ENCODE measurements at regions not wholly inside any gene's neighbourhood (a gene's known extent, or its start where the extent isn't known, plus 50 kb on each side); places are given as distances from the start of the nearest gene placed in this dataset. TPM values are rescaled to one million over a fixed set of nuclear protein-coding genes. Genes with fewer than 3 reads are reported as not detected.

DNA sequence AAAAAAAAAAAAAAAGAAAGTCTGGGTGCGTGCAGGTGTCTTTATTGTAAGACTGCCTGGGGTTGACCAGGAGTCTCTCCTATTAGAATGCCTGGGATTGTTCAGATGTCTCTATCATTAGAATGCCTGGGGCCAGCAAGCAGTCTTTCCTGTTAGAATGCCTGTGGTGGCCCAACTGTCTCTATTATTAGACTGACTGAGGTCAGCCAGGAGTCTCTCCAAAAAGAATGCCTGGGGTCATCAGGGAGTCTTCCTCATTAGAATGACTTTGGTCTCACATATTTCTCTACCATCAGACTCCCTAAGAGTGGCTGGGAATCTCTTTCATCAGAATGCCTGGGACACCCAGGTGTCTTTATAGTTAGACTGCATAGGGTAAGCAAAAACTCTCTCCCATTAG, 1577.5 kb downstream of the UQCRFS1 start:
- Histone ChIP-seq H3K36me3 (ENCODE audit: control insufficient read depth, insufficient read depth, low read length) (no peaks in the 10 kb centered on the region), H3K27me3 (ENCODE audit: insufficient read depth, low read length, poor library complexity) (no peaks in the 10 kb centered on the region), H3K4ac (ENCODE audit: low read depth, low read length) (no peak overlapping the region), H3K79me1 (ENCODE audit: low read length) (no peaks in the 10 kb centered on the region), H3K4me3 (ENCODE audit: low read length) (no peak overlapping the region), H3K4me1 (ENCODE audit: control insufficient read depth, low read depth, low read length) (no peaks in the 10 kb centered on the region), H3K4me2 (ENCODE audit: low read length) (no peak overlapping the region), H3K23ac (ENCODE audit: low read length) (no peak overlapping the region), H2BK5ac (ENCODE audit: low read length) (no peak overlapping the region), H3K18ac (ENCODE audit: low read length) (no peak overlapping the region), H3K27ac (ENCODE audit: low read depth, low read length) (no peak overlapping the region), H3K79me2 (ENCODE audit: control insufficient read depth, insufficient read depth, low read length) (no peaks in the 10 kb centered on the region), H2BK15ac (replicated peaks; ENCODE audit: low read depth) (no peak overlapping the region), H2BK120ac (ENCODE audit: low read depth, low read length) (no peak overlapping the region), H4K8ac (ENCODE audit: low read depth, low read length) (no peak overlapping the region), H3K9ac (ENCODE audit: low read length) (no peak overlapping the region), H4K5ac (ENCODE audit: low read length) (no peak overlapping the region), H3K56ac (ENCODE audit: low read length) (no peak overlapping the region), H2AK5ac (ENCODE audit: low read length) (no peak overlapping the region)
- WGBS (ENCODE audit: extremely low coverage, insufficient coverage, low lambda C conversion rate) = no CpG with 5 or more reads among the region's 1 CpG
- DNase-seq = no peak

- H3K4ac ChIP-seq (ENCODE audit: low read depth, low read length) = no peak overlapping the region
- no peaks in the 10 kb centered on the region for H3K79me1 ChIP-seq (ENCODE audit: low read length)
These were observed 1594.9 kb downstream of the UQCRFS1 start for GRCh38 chr19:27618006-27618405.

GRCh38 chr19:27580906-27581305, 1632.0 kb downstream of the UQCRFS1 start:
- no peaks in the 10 kb centered on the region for H3K27me3 ChIP-seq (ENCODE audit: insufficient read depth, low read length, poor library complexity)
- H3K4me1 ChIP-seq (ENCODE audit: control insufficient read depth, low read depth, low read length) = no peaks in the 10 kb centered on the region
- H3K4ac ChIP-seq (ENCODE audit: low read depth, low read length) = no peak overlapping the region
- no peak overlapping the region for H2AK5ac ChIP-seq (ENCODE audit: low read length)
- no peak overlapping the region for H2BK120ac ChIP-seq (ENCODE audit: low read depth, low read length)
- no peak overlapping the region for H3K9ac ChIP-seq (ENCODE audit: low read length)
- H3K79me2 ChIP-seq (ENCODE audit: control insufficient read depth, insufficient read depth, low read length) = no peaks in the 10 kb centered on the region
- no peak overlapping the region for H4K5ac ChIP-seq (ENCODE audit: low read length)
- no peak overlapping the region for H3K23ac ChIP-seq (ENCODE audit: low read length)
- H3K36me3 ChIP-seq (ENCODE audit: control insufficient read depth, insufficient read depth, low read length) = no peaks in the 10 kb centered on the region
- H4K8ac ChIP-seq (ENCODE audit: low read depth, low read length) = no peak overlapping the region
- H3K27ac ChIP-seq (ENCODE audit: low read depth, low read length) = no peak overlapping the region
- H3K4me3 ChIP-seq (ENCODE audit: low read length) = no peak overlapping the region
- no peak for DNase-seq
- H2BK5ac ChIP-seq (ENCODE audit: low read length) = no peak overlapping the region
- no peak overlapping the region for H3K4me2 ChIP-seq (ENCODE audit: low read length)
- no peaks in the 10 kb centered on the region for H3K79me1 ChIP-seq (ENCODE audit: low read length)
- no peak overlapping the region for H3K18ac ChIP-seq (ENCODE audit: low read length)
- H3K56ac ChIP-seq (ENCODE audit: low read length) = no peak overlapping the region
- H2BK15ac ChIP-seq (replicated peaks; ENCODE audit: low read depth) = no peak overlapping the region

More at GRCh38 chr19:27618006-27618405, 1594.9 kb downstream of the UQCRFS1 start:
- Histone ChIP-seq H2BK120ac (ENCODE audit: low read depth, low read length) (no peak overlapping the region), H4K8ac (ENCODE audit: low read depth, low read length) (no peak overlapping the region), H3K23ac (ENCODE audit: low read length) (no peak overlapping the region), H4K5ac (ENCODE audit: low read length) (no peak overlapping the region), H2AK5ac (ENCODE audit: low read length) (no peak overlapping the region), H3K9ac (ENCODE audit: low read length) (no peak overlapping the region), H2BK15ac (replicated peaks; ENCODE audit: low read depth) (no peak overlapping the region), H3K4me2 (ENCODE audit: low read length) (no peak overlapping the region), H3K27me3 (ENCODE audit: insufficient read depth, low read length, poor library complexity) (no peaks in the 10 kb centered on the region), H3K56ac (ENCODE audit: low read length) (no peak overlapping the region), H3K27ac (ENCODE audit: low read depth, low read length) (no peak overlapping the region), H3K79me2 (ENCODE audit: control insufficient read depth, insufficient read depth, low read length) (no peaks in the 10 kb centered on the region), H3K4me1 (ENCODE audit: control insufficient read depth, low read depth, low read length) (no peaks in the 10 kb centered on the region), H3K36me3 (ENCODE audit: control insufficient read depth, insufficient read depth, low read length) (no peaks in the 10 kb centered on the region), H3K18ac (ENCODE audit: low read length) (no peak overlapping the region), H3K4me3 (ENCODE audit: low read length) (no peak overlapping the region), H2BK5ac (ENCODE audit: low read length) (no peak overlapping the region)
- WGBS (ENCODE audit: extremely low coverage, insufficient coverage, low lambda C conversion rate) = no CpG with 5 or more reads among the region's 1 CpG
- DNase-seq = no peak

Small RNA genes in the stretch of these regions (small RNA-seq; reads per million reads assigned to genes)
- gene AC006504.6 (ENCODE audit: insufficient read depth) (not detected), gene RNA5SP470 (ENCODE audit: insufficient read depth) (not detected)

Data from mesendoderm (in vitro differentiated cells).